Endothelial cell of umbilical vein (primary cell): ENCODE measurements at regions not wholly inside any gene's neighbourhood (a gene's known extent, or its start where the extent isn't known, plus 50 kb on each side); places are given as distances from the start of the nearest gene placed in this dataset.

ENCODE experiments used
- EZH2 ChIP-seq: IDR thresholded peaks from 2 replicates; pipeline ENCODE4 v1.6.1; 2012; ENCODE audit warnings: borderline replicate concordance, low read depth, mild to moderate bottlenecking, moderate library complexity, low read length, inconsistent platforms; ENCODE audit not compliant: severe bottlenecking
- FOS ChIP-seq: IDR thresholded peaks from 2 replicates; pipeline ENCODE4 v1.6.1; 2011; ENCODE audit warnings: mild to moderate bottlenecking, low read length, moderate library complexity, borderline replicate concordance; ENCODE audit not compliant: insufficient read depth
- GATA2 ChIP-seq: IDR thresholded peaks from 2 replicates; pipeline ENCODE4 v1.7.0; 2011; ENCODE audit warnings: low read depth, mild to moderate bottlenecking, moderate library complexity, mixed read lengths, low read length; ENCODE audit not compliant: insufficient read length, insufficient read depth
- JUN ChIP-seq: IDR thresholded peaks from 2 replicates; pipeline ENCODE4 v1.6.1; 2011; ENCODE audit warnings: borderline replicate concordance, low read depth; ENCODE audit not compliant: insufficient read length, insufficient read depth
- POLR2A ChIP-seq: IDR thresholded peaks from 2 replicates; pipeline ENCODE4 v1.6.1; 2012; ENCODE audit warnings: low read depth, mild to moderate bottlenecking, control low read depth, low read length
- POLR2AphosphoS5 ChIP-seq: IDR thresholded peaks from 2 replicates; pipeline ENCODE4 v1.6.1; 2012; ENCODE audit warnings: low read depth, mild to moderate bottlenecking, control low read depth, low read length, moderate library complexity; ENCODE audit not compliant: insufficient read depth
- TF ChIP-seq, protein P1 (sequence below), 2 donors: IDR thresholded peaks; 1 replicate in 1 of 2; 2 replicates in 1 of 2; pipeline ENCODE4 v1.5.1; 2011; ENCODE audit warnings: low read length in 2 of 2, mild to moderate bottlenecking in 2 of 2, moderate library complexity in 2 of 2, control low read depth in 1 of 2, inconsistent platforms in 1 of 2, low read depth in 1 of 2; ENCODE audit not compliant: insufficient read depth in 1 of 2; ENCODE audit errors: extremely low read depth in 1 of 2

GRCh38 chr5:56664025-56664424 is 151.3 kb upstream of the MAP3K1 start:
- no peak for TF ChIP-seq POLR2A
- TF ChIP-seq POLR2AphosphoS5 = no peak
- TF ChIP-seq, protein P1, sequence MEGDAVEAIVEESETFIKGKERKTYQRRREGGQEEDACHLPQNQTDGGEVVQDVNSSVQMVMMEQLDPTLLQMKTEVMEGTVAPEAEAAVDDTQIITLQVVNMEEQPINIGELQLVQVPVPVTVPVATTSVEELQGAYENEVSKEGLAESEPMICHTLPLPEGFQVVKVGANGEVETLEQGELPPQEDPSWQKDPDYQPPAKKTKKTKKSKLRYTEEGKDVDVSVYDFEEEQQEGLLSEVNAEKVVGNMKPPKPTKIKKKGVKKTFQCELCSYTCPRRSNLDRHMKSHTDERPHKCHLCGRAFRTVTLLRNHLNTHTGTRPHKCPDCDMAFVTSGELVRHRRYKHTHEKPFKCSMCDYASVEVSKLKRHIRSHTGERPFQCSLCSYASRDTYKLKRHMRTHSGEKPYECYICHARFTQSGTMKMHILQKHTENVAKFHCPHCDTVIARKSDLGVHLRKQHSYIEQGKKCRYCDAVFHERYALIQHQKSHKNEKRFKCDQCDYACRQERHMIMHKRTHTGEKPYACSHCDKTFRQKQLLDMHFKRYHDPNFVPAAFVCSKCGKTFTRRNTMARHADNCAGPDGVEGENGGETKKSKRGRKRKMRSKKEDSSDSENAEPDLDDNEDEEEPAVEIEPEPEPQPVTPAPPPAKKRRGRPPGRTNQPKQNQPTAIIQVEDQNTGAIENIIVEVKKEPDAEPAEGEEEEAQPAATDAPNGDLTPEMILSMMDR (IDR thresholded peaks at IDR 0.05; ENCODE audit: extremely low read depth in 1 of 2, insufficient read depth in 1 of 2, low read depth in 1 of 2, low read length in 2 of 2) = no peak
- no peak for TF ChIP-seq FOS
- TF ChIP-seq JUN = no peak
- TF ChIP-seq GATA2 = no peak
- no peak for TF ChIP-seq EZH2
